H1 (cell line): ENCODE measurements at regions not wholly inside any gene's neighbourhood (a gene's known extent, or its start where the extent isn't known, plus 50 kb on each side); places are given as distances from the start of the nearest gene placed in this dataset.
"Not testable (repeated sequence)": the region's sequence is repeated elsewhere in the genome, so short reads cannot be mapped to it uniquely, and the experiment has no call there.

Source experiments
- CTCF ChIA-PET: fragments of 300-600 bp; sonication (Branson Sonifier 250); formaldehyde crosslinking; loops from one replicate; lab custom pipeline; 2021; ENCODE audit not compliant: partially characterized antibody; lab: Charles Lee
- POLR2A ChIA-PET: fragments of 300-600 bp; sonication (Branson Sonifier 250); formaldehyde crosslinking; loops from one replicate; lab custom pipeline; 2021; ENCODE audit warnings: inconsistent platforms; ENCODE audit not compliant: partially characterized antibody; lab: Charles Lee
- DNase-seq, 2 experiments: peaks; one replicate each; pipeline versions ENCODE4 v3.0.0 to v3.0.0-alpha.2; 2010 to 2022; ENCODE audit warnings: low spot score in 2 of 2, low read depth in 1 of 2, mixed read lengths in 1 of 2
- FAIRE-seq: peaks from 2 replicates; lab custom pipeline; 2011; peaks lifted over from hg19 to GRCh38; lab: Jason Lieb, UNC
- H2AFZ ChIP-seq: 2 replicates; pipeline ENCODE4 v1.8.1; 2012; ENCODE audit warnings: low read length, inconsistent platforms
- H2AK5ac ChIP-seq: 2 replicates; pipeline ENCODE4 v1.6.1; 2013; ENCODE audit warnings: low read depth, low read length
- H2BK120ac ChIP-seq: replicated peaks from 2 replicates; pipeline ENCODE3; 2013; ENCODE audit warnings: low read depth, low read length, inconsistent platforms
- H2BK12ac ChIP-seq: 2 replicates; pipeline ENCODE4 v1.6.1; 2013; ENCODE audit warnings: low read depth, low read length
- H2BK15ac ChIP-seq: 2 replicates; pipeline ENCODE4 v1.6.1; 2013; ENCODE audit warnings: low read length
- H2BK20ac ChIP-seq: 2 replicates; pipeline ENCODE4 v1.6.1; 2013; ENCODE audit warnings: low read length
- H2BK5ac ChIP-seq: 2 replicates; pipeline ENCODE4 v1.6.1; 2013; ENCODE audit warnings: low read depth, low read length
- H3K14ac ChIP-seq: 2 replicates; pipeline ENCODE4 v1.6.1; 2013; ENCODE audit warnings: inconsistent platforms; ENCODE audit not compliant: insufficient read length
- H3K18ac ChIP-seq: 2 replicates; pipeline ENCODE4 v1.6.1; 2013; ENCODE audit warnings: low read length; ENCODE audit errors: extremely low read depth
- H3K23ac ChIP-seq: 2 replicates; pipeline ENCODE4 v1.6.1; 2013; ENCODE audit warnings: inconsistent platforms; ENCODE audit not compliant: insufficient read length
- H3K23me2 ChIP-seq: 2 replicates; pipeline ENCODE4 v1.6.1; 2013; ENCODE audit warnings: low read depth, low read length
- H3K27ac ChIP-seq: 2 replicates; pipeline ENCODE4 v1.6.1; 2011; ENCODE audit warnings: low read depth, low read length, inconsistent platforms
- H3K27me3 ChIP-seq, 4 experiments: replicated peaks in 1 of 4; 1 replicate in 1 of 4; 2 replicates in 3 of 4; pipeline versions ENCODE4 v1.6.1 to v1.8.1; 2011 to 2013; ENCODE audit warnings: low read length in 3 of 4, mild to moderate bottlenecking in 3 of 4, inconsistent platforms in 2 of 4, mixed read lengths in 2 of 4, moderate library complexity in 1 of 4; ENCODE audit not compliant: control insufficient read depth in 3 of 4, insufficient read depth in 3 of 4; ENCODE audit errors: extremely low read depth in 1 of 4
- H3K36me3 ChIP-seq, 4 experiments: 2 replicates each; pipeline versions ENCODE4 v1.6.1 to v1.8.1; 2011 to 2013; ENCODE audit warnings: mild to moderate bottlenecking in 4 of 4, low read length in 3 of 4, moderate library complexity in 2 of 4, control low read depth in 1 of 4, inconsistent platforms in 1 of 4; ENCODE audit not compliant: insufficient read depth in 4 of 4, control insufficient read depth in 2 of 4
- H3K4ac ChIP-seq: replicated peaks from 2 replicates; pipeline ENCODE3; 2013; ENCODE audit warnings: low read length, low read depth, mixed read lengths, inconsistent platforms; ENCODE audit not compliant: insufficient read length
- H3K4me1 ChIP-seq, 4 experiments: replicated peaks in 1 of 4; 1 replicate in 1 of 4; 2 replicates in 3 of 4; pipeline versions ENCODE4 v1.6.1 to v1.8.1; 2011 to 2013; ENCODE audit warnings: low read length in 3 of 4, inconsistent platforms in 2 of 4, mixed read lengths in 1 of 4; ENCODE audit not compliant: insufficient read depth in 4 of 4, control insufficient read depth in 3 of 4
- H3K4me2 ChIP-seq, 2 experiments: 2 replicates each; pipeline versions ENCODE4 v1.6.1 to v1.8.1; 2011 to 2013; ENCODE audit warnings: low read depth in 2 of 2, low read length in 2 of 2, control low read depth in 1 of 2, inconsistent platforms in 1 of 2, mild to moderate bottlenecking in 1 of 2; ENCODE audit not compliant: insufficient read depth in 1 of 2
- H3K4me3 ChIP-seq, 4 experiments: fragments of 200-600, 300-600 bp in 1 of 4; sonication (generic), shearing (Covaris generic), sonication (Bioruptor Twin) in 1 of 4; 2 replicates each; pipeline versions ENCODE4 v1.5.1 to v1.8.1; 2011 to 2016; ENCODE audit warnings: low read length in 4 of 4, low read depth in 3 of 4, control low read depth in 2 of 4, inconsistent platforms in 2 of 4, mild to moderate bottlenecking in 2 of 4, mixed read lengths in 1 of 4, moderate library complexity in 1 of 4; ENCODE audit not compliant: insufficient read depth in 2 of 4; ENCODE audit errors: extremely low read depth in 1 of 4
- H3K56ac ChIP-seq: replicated peaks from 2 replicates; pipeline ENCODE3; 2013; ENCODE audit warnings: low read depth, mild to moderate bottlenecking, mixed read lengths, low read length, inconsistent platforms; ENCODE audit not compliant: insufficient read length
- H3K79me1 ChIP-seq: 2 replicates; pipeline ENCODE4 v1.6.1; 2013; ENCODE audit warnings: low read depth, low read length, control low read depth
- H3K79me2 ChIP-seq, 2 experiments: 2 replicates each; pipeline versions ENCODE4 v1.6.1 to v1.8.1; 2012 to 2013; ENCODE audit warnings: low read length in 2 of 2, mild to moderate bottlenecking in 2 of 2, inconsistent platforms in 1 of 2; ENCODE audit not compliant: insufficient read depth in 2 of 2, control insufficient read depth in 1 of 2
- H3K9ac ChIP-seq, 4 experiments: replicated peaks in 1 of 4; 1 replicate in 1 of 4; 2 replicates in 3 of 4; pipeline versions ENCODE4 v1.6.1 to v1.8.1; 2011 to 2013; ENCODE audit warnings: low read depth in 3 of 4, low read length in 3 of 4, control low read depth in 2 of 4, mild to moderate bottlenecking in 2 of 4, moderate library complexity in 2 of 4, inconsistent platforms in 1 of 4; ENCODE audit errors: extremely low read depth in 1 of 4
- H3K9me3 ChIP-seq, 2 experiments: 2 replicates each; pipeline versions ENCODE4 v1.6.1 to v1.8.1; 2012 to 2013; ENCODE audit warnings: mild to moderate bottlenecking in 2 of 2, moderate library complexity in 2 of 2, control low read depth in 1 of 2, inconsistent platforms in 1 of 2, low read depth in 1 of 2, low read length in 1 of 2, mixed read lengths in 1 of 2; ENCODE audit not compliant: insufficient read depth in 2 of 2
- H4K20me1 ChIP-seq, 2 experiments: replicated peaks in 1 of 2; 2 replicates each; pipeline versions ENCODE3 to v1.8.1; 2011 to 2013; ENCODE audit warnings: inconsistent platforms in 2 of 2, low read length in 2 of 2, mild to moderate bottlenecking in 1 of 2; ENCODE audit not compliant: insufficient read depth in 2 of 2, control insufficient read depth in 1 of 2
- H4K5ac ChIP-seq: 2 replicates; pipeline ENCODE4 v1.6.1; 2013; ENCODE audit warnings: low read length, low read depth, mixed read lengths, inconsistent platforms; ENCODE audit not compliant: insufficient read length
- H4K8ac ChIP-seq: 2 replicates; pipeline ENCODE4 v1.8.0; 2013; ENCODE audit warnings: mild to moderate bottlenecking, moderate library complexity, low read length, inconsistent platforms; ENCODE audit not compliant: insufficient read depth; ENCODE audit errors: extremely low read depth
- H4K91ac ChIP-seq: replicated peaks from 2 replicates; pipeline ENCODE3; 2013; ENCODE audit warnings: low read length, mixed read lengths, inconsistent platforms; ENCODE audit not compliant: insufficient read length
- WGBS, 2 experiments: shearing (Covaris generic) in 1 of 2; methylation state at CpG; one replicate each; pipeline versions ENCODE4 v1.1.6 to v1.1.7; 2013 to 2015; ENCODE audit warnings: low lambda C conversion rate in 2 of 2, mixed read lengths in 2 of 2, inconsistent platforms in 1 of 2, low coverage in 1 of 2, missing lambda C conversion rate in 1 of 2; ENCODE audit not compliant: insufficient replicate concordance in 2 of 2, insufficient coverage in 1 of 2, insufficient read length in 1 of 2; ENCODE audit errors: extremely low coverage in 1 of 2, missing lambda C conversion rate in 1 of 2; 5-methylcytosine and 5-hydroxymethylcytosine counted together

- H3K79me1 ChIP-seq, H3K56ac ChIP-seq, H3K18ac ChIP-seq, POLR2A ChIA-PET, H3K27ac ChIP-seq, H4K91ac ChIP-seq, H2BK5ac ChIP-seq, H3K9ac ChIP-seq, H3K79me2 ChIP-seq, H2BK15ac ChIP-seq, H4K20me1 ChIP-seq, H3K4me1 ChIP-seq, H2BK12ac ChIP-seq, H2AFZ ChIP-seq, H3K4me3 ChIP-seq, H3K27me3 ChIP-seq, H3K4me2 ChIP-seq, CTCF ChIA-PET, H3K4ac ChIP-seq, DNase-seq, H2AK5ac ChIP-seq, H3K14ac ChIP-seq, H4K5ac ChIP-seq, H2BK120ac ChIP-seq, H3K23me2 ChIP-seq, FAIRE-seq, H3K36me3 ChIP-seq, H2BK20ac ChIP-seq, H4K8ac ChIP-seq, H3K23ac ChIP-seq: not testable (repeated sequence)
- 69% methylated on average over 3 of the region's 4 CpGs; no CpG with 5 or more reads in 1 of the 2 experiments for WGBS, 2 experiments
- H3K9me3 ChIP-seq = peaks cover 25 to 26% of the 10 kb centered on the region in 2 experiments
These were observed 562.0 kb upstream of the TPTE start for GRCh38 chr21:9959220-9959964.

GRCh38 chr21:9969399-9969798, 552.0 kb upstream of the TPTE start:
- H2AFZ ChIP-seq, H2BK15ac ChIP-seq, DNase-seq, H3K56ac ChIP-seq, H3K4me3 ChIP-seq, H3K27me3 ChIP-seq, H2BK20ac ChIP-seq, H4K8ac ChIP-seq, H4K5ac ChIP-seq, H3K9ac ChIP-seq, POLR2A ChIA-PET, H2BK5ac ChIP-seq, H3K27ac ChIP-seq, H3K4me2 ChIP-seq, H4K20me1 ChIP-seq, H4K91ac ChIP-seq, H3K23me2 ChIP-seq, H3K4me1 ChIP-seq, H3K4ac ChIP-seq, H2AK5ac ChIP-seq, H3K18ac ChIP-seq, H3K14ac ChIP-seq, H2BK12ac ChIP-seq, FAIRE-seq, H3K23ac ChIP-seq, H2BK120ac ChIP-seq, H3K36me3 ChIP-seq, CTCF ChIA-PET, H3K79me2 ChIP-seq, H3K79me1 ChIP-seq: not testable (repeated sequence)
- WGBS, 2 experiments = 29% methylated on average over 1 of the region's 1 CpG; no CpG with 5 or more reads in 1 of the 2 experiments
- peaks cover 15 to 17% of the 10 kb centered on the region in 2 experiments; a peak in 3 of 4 replicates for H3K9me3 ChIP-seq
